CD4-positive, alpha-beta T cell treated with Interleukin-17A for 4 hours (primary cell): ENCODE measurements at regions not wholly inside any gene's neighbourhood (a gene's known extent, or its start where the extent isn't known, plus 50 kb on each side); places are given as distances from the start of the nearest gene placed in this dataset.

Experiments
- DNase-seq: peaks from one replicate; pipeline ENCODE4 v3.0.0-alpha.2; 2020; ENCODE audit warnings: mixed read lengths

DNA sequence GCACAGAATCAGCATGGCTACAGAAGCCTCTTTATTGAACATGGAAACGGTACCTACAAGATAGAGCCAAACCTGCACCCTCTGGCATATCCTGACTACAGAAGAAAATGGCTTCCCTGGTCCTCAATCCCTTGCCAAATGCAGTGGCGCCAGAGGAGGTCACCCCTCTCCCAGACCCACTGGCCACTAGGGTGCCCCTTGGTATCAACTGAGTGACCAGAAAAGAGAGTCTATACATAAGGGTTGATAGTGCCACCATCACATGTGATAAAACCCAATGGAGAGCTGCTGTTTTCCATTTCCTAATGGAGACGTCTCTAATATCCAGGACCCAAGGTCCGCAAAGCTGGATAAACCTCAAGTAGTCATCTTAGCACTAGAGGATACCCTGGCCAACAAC lies 52.7 kb upstream of the ALK start:
- DNase-seq = no peak

GRCh38 chr2:29977284-29977683 lies 55.9 kb upstream of the ALK start:
- no peak for DNase-seq

GRCh38 chr2:29981402-29981801 lies 60.0 kb upstream of the ALK start:
- no peak for DNase-seq

- no peak for DNase-seq
Observed at GRCh38 chr2:29983308-29983707, 61.9 kb upstream of the ALK start.

GRCh38 chr2:29987146-29987545 lies 65.8 kb upstream of the ALK start:
- no peak for DNase-seq

DNA sequence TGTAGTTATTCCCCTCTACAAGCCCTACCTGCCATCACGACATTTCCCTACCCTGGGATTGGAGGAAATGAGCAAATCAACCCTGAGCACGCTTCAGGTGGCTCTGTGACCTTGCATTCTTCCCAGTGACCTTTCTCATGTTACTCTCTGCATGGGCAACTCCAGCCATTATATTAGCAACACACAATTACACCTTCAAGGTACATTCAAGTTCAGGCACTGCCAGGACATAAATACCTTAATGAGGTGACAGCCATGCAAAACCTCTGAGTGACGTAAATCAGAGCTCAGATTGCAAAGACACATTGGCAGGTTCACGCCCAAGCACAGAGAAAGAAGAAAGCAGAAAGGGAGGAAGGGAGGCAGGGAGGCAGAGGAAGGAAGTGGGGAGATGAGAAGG lies 68.7 kb upstream of the ALK start:
- no peak for DNase-seq

DNA sequence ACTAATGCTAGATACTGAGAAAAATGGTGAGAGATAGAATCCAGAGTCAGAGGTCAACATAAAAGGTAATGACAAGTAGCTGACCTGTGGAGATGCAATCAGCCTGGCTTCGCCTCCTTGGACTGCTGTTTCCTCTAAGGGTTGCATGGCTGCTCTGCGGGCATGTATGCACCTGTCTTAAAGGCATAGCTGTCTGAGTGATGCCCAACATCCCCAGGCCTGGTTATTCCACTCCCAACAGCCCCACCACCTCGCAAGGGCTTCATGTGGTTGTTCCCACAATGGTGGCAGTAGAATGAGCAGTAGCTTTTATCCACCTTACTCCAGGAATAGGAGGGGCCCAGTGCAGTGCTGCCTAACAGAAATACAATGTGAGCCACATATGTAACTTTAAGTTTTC lies 69.7 kb upstream of the ALK start:
- DNase-seq = no peak

DNA sequence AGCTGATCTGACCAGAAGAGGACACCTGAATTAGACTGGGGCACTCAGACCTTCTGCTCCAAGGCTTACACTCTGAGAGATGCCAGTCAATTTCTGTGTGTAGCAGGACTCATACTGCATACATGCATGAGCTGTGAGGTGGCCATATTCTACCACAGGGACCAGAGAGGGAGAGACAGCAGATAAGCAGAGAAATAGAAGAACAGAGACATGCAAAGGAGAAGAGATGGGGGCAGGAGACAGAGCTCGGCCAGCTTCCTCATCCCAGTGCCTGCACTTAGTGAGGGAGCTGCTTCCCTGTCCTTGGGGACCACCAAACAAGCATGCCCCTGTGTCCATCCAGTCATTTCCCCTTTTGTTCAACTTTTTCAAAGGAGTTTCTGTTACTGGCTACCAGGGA lies 73.9 kb upstream of the ALK start:
- no peak for DNase-seq

- no peak for DNase-seq
Observed at GRCh38 chr2:30003128-30003527, 81.7 kb upstream of the ALK start.

DNA sequence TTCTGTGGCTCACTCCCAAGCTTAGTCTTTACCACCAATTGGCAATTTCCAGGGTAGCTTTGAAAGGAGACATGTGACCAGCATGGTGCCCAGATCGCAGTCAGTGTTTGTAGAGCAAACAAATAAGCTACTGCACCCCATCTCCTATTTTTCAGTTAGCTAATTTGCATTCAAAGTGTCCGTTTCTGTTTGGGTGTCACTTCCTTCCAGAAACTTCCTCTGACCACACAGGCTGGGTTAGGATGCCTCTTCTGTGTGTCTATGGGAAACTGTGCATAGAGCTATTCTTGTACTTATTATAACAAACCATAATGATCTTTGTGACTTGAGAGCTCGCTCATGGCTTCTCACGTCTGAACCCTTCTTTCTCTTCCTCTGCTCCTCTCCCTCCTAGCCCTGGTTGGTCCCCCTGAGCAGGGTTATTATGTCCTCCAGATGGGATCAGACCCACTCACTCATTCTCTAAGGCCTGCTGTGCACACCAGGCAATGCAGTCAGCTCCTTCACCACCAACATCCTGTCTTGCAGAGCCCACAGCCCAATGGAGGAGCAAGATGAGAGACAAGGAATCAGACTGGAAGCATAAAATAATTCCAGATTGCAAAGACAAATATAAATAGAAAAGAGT lies 101.2 kb upstream of the ALK start:
- DNase-seq = no peak

DNA sequence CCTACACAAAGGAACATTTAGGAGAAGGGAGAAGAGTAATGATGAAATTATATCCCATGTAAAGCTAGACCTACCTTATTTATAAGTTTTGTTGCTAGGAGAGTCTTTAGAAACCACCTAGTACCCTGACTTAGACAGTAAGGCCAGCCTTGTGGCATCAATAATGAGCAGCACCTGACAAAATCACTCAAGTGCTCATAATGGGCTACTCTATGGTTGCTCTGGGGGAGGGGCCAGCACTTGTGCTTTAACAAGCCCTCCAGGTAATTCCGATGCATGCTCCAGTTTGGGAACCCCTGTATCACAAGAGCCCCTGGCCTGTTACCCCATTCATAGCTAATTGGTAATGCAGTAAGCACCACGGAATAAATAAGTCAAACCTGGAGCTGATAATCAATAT lies 102.9 kb upstream of the ALK start:
- no peak for DNase-seq

DNA sequence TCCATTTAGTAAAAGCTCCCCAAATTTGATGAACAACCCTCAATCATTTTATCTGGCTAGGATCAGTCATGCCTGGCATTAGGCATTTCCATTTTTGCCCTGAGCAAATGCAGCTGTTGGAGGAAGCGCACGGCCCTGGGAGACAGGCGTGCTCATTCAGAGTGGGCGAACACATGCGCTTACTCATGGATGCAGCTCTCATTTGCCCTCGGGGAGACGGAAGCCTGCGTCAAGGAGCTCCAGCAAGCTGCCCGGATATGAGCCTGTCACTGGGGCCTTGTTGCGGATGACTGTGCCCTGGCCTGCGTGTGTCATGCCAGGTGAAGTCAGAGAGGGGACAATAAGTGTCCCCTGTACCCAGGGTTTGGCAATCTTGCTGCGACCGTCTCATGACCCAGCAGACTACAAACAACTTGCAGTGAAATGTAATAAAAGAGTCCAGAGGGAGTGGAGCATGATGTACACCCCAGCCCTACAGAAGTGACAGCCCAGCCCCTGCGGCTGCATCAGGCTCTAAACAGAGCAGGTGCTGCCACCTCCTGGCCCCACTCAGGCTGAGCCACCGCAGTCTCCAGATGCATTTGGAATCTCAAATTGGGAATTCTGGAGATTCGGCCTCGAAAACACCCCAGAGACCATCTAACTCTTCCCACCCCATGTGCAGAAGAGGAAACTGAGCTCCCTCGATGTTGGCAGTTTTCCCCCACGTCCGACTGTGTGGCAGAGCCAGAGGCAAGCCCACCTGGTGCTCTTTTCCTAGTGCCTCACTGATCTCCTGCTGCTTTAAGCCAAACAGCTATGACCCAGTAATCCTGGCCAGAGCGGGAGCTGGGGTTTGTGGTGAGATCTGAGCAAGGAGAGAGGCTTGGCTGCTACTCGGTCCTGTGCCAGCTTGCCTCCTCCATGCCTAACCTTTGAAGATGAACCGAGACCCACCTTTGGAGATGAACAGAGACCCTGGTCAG lies 105.0 kb upstream of the ALK start:
- DNase-seq = no peak

DNA sequence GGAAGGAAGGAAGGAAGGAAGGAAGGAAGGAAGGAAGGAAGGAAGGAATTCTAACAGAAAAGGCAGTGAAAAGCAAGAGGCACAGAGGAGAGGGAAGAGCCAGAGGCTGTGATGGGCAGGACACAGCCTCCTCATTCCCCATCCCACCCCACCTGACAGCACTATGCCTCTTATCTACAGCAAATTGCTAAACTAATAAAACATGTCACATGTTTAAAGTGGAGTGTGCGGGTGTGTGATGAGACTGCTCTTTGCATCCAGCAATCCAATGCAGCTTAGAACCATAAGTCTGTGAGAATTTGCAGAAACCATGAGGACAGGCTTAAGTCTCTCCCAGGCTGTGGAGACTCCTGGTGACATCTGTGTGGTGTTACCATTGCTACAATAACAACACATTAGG lies 108.4 kb upstream of the ALK start:
- no peak for DNase-seq

- no peak for DNase-seq
Observed at GRCh38 chr2:30030361-30030760, 109.0 kb upstream of the ALK start.

DNA sequence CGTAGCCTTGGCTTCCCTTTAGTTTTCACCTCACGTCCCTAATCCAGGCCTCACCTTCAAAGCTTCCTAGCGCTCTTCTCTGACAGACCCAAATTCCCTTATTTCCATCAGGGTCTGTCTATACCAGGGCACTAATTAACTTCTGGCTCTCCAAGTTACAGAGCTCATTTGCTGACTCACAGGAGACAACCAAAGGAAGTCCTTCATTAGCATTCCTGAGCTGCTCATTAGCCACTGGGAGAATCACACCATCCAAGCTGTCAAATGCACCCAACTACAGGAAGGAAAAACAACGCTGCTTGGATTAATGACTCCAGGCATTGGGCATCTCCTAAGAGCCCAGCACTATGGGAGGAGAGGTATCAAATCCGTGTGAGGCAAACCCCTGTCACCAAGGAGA lies 109.8 kb upstream of the ALK start:
- no peak for DNase-seq

- no peak for DNase-seq
Observed at GRCh38 chr2:30034052-30034775, 112.6 kb upstream of the YPEL5 start.

DNA sequence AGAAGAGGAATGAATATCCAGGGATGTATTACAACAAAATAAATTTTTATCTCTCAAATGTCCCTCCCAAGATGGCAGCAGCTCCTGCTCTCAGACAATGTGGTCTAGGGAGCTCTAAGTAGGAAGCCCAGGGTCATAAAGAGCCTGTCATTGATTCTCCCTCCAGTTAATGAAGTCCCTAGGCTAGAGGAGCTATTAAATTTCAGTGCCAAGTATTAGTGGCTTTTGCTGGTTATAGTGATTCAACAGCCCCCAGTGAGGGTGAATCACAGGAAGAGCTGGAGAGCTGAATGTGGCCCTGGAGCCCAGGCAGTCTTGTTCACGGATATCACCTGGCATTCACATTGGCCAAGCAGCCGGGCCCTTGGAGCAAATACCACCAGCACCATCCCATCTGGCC lies 109.8 kb upstream of the YPEL5 start:
- no peak for DNase-seq

GRCh38 chr2:30038419-30038818 lies 108.4 kb upstream of the YPEL5 start:
- no peak for DNase-seq

DNA sequence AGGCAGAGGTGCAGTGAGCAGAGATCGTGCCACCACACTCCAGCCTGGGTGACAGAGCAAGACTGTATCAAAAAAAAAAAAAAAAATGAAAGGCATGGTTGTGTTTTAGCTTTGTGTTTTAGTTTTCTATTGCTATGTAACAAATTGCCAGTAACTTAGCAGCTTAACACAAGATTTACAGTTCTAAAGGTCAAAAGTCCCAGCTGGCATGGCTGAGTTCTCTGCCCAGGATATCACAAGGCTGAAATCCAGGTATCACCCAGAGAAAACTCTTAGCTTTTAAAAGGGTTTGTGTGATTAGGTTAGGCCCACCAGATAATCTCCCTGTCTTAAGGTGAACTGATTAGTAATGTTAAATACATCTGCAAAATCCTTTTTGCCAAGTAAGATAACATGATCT lies 107.7 kb upstream of the YPEL5 start:
- no peak for DNase-seq

GRCh38 chr2:30040147-30040546 lies 106.7 kb upstream of the YPEL5 start:
- DNase-seq = no peak

DNA sequence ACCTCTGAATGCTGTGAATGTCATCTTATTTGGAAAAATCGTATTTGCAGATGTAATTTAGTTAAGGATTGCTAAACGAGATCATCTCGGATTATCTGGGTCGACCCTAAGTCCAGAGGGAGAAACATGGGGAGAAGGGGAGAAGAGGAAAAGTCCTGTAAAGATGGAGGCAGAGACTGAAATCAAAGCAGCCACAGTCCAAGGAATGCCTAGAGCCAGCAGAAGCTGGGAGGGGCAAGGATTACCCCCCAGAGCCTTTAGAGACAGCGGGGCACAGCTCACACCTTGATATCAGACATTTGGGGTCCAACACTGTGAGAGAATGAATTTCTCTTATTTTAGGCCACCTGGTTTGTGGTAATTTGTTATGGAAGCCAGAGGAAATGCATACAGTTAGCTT lies 104.9 kb upstream of the YPEL5 start:
- DNase-seq = no peak

GRCh38 chr2:30046396-30046795 lies 100.4 kb upstream of the YPEL5 start:
- no peak for DNase-seq

DNA sequence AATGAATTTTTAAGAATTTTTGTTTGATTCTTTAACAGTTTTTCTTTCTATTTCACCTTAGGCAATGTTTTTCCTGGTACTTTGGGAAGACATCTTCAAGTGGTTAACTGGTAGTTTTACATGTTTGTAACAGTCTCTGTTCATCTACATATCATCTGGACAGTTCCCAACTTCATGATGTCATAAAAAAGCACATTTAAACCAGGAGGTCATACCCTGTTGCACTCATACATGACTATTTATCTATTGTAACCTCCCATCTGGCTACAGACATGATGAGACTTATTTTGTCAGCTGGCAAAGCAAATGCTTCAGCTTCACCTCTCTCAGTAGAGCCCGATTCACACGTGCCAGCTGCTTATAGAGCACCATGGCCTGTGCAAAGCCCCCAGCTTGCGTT lies 99.8 kb upstream of the YPEL5 start:
- DNase-seq = no peak

GRCh38 chr2:30048636-30049175 lies 98.1 kb upstream of the YPEL5 start:
- DNase-seq = no peak
